ENCODE measurements at regions not wholly inside any gene's neighbourhood (a gene's known extent, or its start where the extent isn't known, plus 50 kb on each side); places are given as distances from the start of the nearest gene placed in this dataset.

DNA sequence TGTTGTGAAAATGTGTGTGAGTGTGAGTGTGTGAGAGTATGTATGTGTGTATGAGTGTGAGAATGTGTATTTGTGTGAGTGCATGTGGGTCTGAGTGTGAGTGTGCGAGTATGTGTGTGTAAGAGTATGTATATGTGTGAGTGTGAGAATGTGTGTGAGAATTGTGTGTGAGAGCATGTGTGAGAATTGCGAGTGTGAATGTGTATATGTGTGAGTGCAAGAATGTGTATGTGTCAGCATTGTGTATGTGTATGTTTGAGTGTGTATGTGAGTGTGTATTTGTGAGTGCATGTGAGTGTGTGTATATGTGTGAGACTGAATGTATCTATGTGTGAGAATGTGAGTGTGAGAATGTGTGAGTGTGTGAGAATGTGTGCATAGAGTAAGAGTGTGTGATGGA is 72.0 kb upstream of the PCBD1 start:
- TF ChIP-seq TAF1 (IDR thresholded peaks at IDR 0.05; ENCODE audit: borderline replicate concordance, insufficient read depth, low read length) (no peak), FOXP2 (optimal IDR thresholded peaks at IDR 0.05; ENCODE audit: borderline replicate concordance, extremely low read depth, extremely low read length, insufficient read depth) (no peak), POLR2AphosphoS5 (IDR thresholded peaks at IDR 0.05; ENCODE audit: low read depth, low read length) (no peak), SIN3A (IDR thresholded peaks at IDR 0.05; ENCODE audit: borderline replicate concordance, insufficient read depth, low read length) (no peak)
- TF ChIP-seq, protein P1, sequence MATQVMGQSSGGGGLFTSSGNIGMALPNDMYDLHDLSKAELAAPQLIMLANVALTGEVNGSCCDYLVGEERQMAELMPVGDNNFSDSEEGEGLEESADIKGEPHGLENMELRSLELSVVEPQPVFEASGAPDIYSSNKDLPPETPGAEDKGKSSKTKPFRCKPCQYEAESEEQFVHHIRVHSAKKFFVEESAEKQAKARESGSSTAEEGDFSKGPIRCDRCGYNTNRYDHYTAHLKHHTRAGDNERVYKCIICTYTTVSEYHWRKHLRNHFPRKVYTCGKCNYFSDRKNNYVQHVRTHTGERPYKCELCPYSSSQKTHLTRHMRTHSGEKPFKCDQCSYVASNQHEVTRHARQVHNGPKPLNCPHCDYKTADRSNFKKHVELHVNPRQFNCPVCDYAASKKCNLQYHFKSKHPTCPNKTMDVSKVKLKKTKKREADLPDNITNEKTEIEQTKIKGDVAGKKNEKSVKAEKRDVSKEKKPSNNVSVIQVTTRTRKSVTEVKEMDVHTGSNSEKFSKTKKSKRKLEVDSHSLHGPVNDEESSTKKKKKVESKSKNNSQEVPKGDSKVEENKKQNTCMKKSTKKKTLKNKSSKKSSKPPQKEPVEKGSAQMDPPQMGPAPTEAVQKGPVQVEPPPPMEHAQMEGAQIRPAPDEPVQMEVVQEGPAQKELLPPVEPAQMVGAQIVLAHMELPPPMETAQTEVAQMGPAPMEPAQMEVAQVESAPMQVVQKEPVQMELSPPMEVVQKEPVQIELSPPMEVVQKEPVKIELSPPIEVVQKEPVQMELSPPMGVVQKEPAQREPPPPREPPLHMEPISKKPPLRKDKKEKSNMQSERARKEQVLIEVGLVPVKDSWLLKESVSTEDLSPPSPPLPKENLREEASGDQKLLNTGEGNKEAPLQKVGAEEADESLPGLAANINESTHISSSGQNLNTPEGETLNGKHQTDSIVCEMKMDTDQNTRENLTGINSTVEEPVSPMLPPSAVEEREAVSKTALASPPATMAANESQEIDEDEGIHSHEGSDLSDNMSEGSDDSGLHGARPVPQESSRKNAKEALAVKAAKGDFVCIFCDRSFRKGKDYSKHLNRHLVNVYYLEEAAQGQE (IDR thresholded peaks at IDR 0.05; ENCODE audit: insufficient read depth in 1 of 2, low read depth in 2 of 2, low read length in 2 of 2) = no peak

DNA sequence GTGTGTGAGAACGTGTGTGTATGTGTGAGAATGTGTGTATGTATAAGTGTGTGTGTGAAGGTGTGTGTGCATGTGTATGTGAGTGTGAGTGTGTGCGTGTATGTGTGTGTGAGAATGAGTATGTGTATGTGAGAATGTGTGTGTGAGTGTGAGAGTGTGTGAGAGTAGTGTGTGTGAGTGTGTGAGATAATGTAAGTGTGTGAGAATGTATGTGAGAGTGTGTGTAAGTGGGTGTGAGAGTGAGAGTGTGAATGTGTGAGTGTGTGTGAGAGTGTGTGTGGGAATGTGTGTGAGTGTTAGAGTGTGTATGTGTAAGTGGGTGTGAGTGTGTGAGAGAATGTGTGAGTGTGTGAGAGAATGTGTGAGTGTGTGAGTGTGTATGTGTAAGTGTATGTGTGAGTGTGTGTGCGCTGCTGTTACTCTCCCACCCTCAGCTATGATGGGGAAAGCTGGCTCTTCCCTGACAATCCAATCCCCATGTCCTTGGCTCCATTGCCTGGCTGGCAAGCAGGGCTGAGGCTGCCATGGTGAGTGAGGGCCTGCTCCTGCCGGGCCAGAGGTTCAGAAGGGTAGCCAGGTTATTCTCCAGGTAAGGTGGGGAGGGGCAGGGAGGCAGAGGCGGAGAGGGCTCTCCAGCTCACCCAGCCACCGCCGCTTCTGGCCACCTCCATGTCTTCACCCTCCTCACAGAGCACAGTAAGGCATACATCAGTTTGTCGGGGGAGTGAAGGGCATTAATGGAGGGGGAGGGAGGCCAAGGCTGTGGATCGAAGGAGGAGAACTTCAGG is 72.6 kb upstream of the PCBD1 start:
- TF ChIP-seq TAF1 (IDR thresholded peaks at IDR 0.05; ENCODE audit: borderline replicate concordance, insufficient read depth, low read length) (no peak), FOXP2 (optimal IDR thresholded peaks at IDR 0.05; ENCODE audit: borderline replicate concordance, extremely low read depth, extremely low read length, insufficient read depth) (no peak)
- TF ChIP-seq, protein P1 (IDR thresholded peaks at IDR 0.05; ENCODE audit: insufficient read depth in 1 of 2, low read depth in 2 of 2, low read length in 2 of 2) = no peak

DNA sequence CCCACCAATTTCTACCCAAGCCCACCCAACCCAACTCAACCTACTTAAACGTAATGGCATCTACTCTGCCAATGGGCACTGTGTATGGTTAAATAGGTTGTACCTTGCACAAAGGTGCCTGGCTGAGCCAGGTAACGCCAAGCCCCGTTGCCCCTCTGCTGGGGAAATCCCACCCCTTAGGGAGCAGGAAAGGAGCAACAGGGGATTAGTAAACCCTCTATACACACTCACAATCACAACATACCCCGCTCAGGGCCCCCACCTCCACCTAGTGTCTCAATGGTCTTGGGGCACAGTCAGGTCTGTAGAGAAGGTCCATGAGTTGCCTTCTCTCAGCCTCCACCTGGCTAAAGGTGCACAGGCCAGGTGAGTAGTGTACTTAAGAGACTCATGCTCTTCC is 74.3 kb upstream of the PCBD1 start:
- TF ChIP-seq, protein P1 (IDR thresholded peaks at IDR 0.05; ENCODE audit: insufficient read depth in 1 of 2, low read depth in 2 of 2, low read length in 2 of 2) = no peak
- TF ChIP-seq FOXP2 (optimal IDR thresholded peaks at IDR 0.05; ENCODE audit: borderline replicate concordance, extremely low read depth, extremely low read length, insufficient read depth) (no peak), SIN3A (IDR thresholded peaks at IDR 0.05; ENCODE audit: borderline replicate concordance, insufficient read depth, low read length) (no peak), TAF1 (IDR thresholded peaks at IDR 0.05; ENCODE audit: borderline replicate concordance, insufficient read depth, low read length) (no peak), POLR2AphosphoS5 (IDR thresholded peaks at IDR 0.05; ENCODE audit: low read depth, low read length) (no peak)

DNA sequence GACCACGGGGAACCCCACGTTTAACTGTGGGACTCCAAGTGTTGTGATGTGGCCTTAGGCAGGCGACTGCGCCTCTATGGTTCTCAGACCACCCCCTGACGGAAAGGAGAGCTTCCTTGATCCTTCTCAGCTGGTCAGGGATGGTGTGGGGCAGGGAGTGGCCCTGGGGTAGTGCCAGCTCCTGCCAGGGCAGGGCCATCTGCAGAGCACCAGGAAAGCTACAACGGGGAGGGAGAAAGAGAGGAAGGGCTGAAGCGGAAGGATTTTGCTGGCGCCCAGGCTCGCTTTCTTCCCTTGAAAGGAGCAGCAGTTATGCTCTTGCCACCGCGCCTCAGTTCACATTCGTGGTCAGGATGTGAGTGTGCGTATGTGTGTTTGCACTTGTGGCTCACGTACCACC is 74.9 kb upstream of the PCBD1 start:
- TF ChIP-seq, protein P1 (IDR thresholded peaks at IDR 0.05; ENCODE audit: insufficient read depth in 1 of 2, low read depth in 2 of 2, low read length in 2 of 2) = no peak
- TF ChIP-seq SIN3A (IDR thresholded peaks at IDR 0.05; ENCODE audit: borderline replicate concordance, insufficient read depth, low read length) (no peak), TAF1 (IDR thresholded peaks at IDR 0.05; ENCODE audit: borderline replicate concordance, insufficient read depth, low read length) (no peak), POLR2AphosphoS5 (IDR thresholded peaks at IDR 0.05; ENCODE audit: low read depth, low read length) (no peak), FOXP2 (optimal IDR thresholded peaks at IDR 0.05; ENCODE audit: borderline replicate concordance, extremely low read depth, extremely low read length, insufficient read depth) (no peak)

Measured in PFSK-1 (cell line).